ENCODE measurements at regions not wholly inside any gene's neighbourhood (a gene's known extent, or its start where the extent isn't known, plus 50 kb on each side); places are given as distances from the start of the nearest gene placed in this dataset.

DNA sequence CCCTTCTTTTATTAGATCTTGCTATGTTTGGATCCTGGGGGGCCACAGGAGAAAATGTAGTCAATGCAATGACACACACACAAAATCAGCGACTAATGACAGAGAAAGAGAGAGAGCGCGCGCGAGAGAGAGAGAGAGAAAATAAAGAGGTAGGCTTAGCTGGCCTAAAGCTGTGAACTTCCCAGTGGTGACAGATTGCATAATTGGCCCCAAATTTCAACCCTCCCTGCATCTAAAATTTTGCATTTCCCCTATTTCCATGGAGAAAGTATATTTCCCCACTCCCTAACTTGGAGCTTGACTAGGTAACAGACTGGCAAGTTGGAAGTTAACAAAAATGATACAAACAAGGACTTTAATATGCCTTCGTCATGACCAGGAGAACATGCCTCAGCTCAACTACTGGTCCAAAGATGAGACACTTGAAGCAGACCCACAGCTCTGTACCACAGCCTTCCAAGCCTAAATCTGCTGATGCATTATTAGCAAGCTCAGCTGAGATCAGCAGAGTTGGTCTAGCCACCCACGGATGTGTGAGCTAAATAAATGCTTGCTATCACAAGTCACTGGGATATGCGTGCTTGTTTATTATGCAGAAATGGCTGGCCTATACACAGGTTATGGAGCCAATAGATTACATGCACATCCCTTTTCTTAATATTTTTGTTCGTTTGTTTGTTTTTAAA is 118.1 kb upstream of the PRDM1 start:
- Histone ChIP-seq H3K9me3 (no peaks in the 10 kb centered on the region), H3K36me3 (ENCODE audit: low read depth, missing control alignments) (no peaks in the 10 kb centered on the region), H3K27me3 (no peaks in the 10 kb centered on the region), H3K27ac (no peak overlapping the region), H3K4me3 (no peak overlapping the region), H3K4me1 (no peaks in the 10 kb centered on the region)
- DNase-seq: no peak
- TF ChIP-seq, protein P1, sequence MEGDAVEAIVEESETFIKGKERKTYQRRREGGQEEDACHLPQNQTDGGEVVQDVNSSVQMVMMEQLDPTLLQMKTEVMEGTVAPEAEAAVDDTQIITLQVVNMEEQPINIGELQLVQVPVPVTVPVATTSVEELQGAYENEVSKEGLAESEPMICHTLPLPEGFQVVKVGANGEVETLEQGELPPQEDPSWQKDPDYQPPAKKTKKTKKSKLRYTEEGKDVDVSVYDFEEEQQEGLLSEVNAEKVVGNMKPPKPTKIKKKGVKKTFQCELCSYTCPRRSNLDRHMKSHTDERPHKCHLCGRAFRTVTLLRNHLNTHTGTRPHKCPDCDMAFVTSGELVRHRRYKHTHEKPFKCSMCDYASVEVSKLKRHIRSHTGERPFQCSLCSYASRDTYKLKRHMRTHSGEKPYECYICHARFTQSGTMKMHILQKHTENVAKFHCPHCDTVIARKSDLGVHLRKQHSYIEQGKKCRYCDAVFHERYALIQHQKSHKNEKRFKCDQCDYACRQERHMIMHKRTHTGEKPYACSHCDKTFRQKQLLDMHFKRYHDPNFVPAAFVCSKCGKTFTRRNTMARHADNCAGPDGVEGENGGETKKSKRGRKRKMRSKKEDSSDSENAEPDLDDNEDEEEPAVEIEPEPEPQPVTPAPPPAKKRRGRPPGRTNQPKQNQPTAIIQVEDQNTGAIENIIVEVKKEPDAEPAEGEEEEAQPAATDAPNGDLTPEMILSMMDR (IDR thresholded peaks at IDR 0.05): no peak
- no peak for TF ChIP-seq POLR2A (IDR thresholded peaks at IDR 0.05)
- intact Hi-C loops (cut with DNase I; ENCODE audit: low total_unique reads): no loop called here
- WGBS, 2 donors: 91 to 96% methylated on average over 9 of the region's 9 CpGs

DNA sequence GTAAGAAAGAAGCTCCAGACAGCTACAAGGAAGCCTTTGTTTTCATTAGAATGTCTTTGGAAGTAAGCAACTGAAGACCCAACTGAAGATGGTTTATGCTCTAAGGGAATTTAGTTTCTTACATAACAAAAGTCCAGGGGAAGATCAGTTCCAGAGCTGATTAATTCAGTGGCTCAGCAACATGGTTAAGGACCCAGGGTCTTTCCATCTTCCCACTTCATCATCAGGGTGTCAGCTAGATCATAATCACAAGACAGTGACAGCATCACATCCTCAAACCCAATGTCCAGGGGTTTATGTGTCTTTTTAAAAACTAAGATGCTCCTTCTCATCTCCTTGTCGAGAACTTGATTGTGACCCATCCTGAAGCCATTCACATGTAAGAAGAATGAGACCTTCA is 119.7 kb upstream of the PRDM1 start:
- H3K4me3 ChIP-seq: no peak overlapping the region
- no peak for DNase-seq
- H3K36me3 ChIP-seq (ENCODE audit: low read depth, missing control alignments): no peaks in the 10 kb centered on the region
- no peaks in the 10 kb centered on the region for H3K9me3 ChIP-seq
- no peaks in the 10 kb centered on the region for H3K27me3 ChIP-seq
- no peak for TF ChIP-seq POLR2A (IDR thresholded peaks at IDR 0.05)
- H3K27ac ChIP-seq: no peak overlapping the region
- WGBS, 2 donors: 88 to 100% methylated on average over 1 of the region's 1 CpG
- no peaks in the 10 kb centered on the region for H3K4me1 ChIP-seq
- intact Hi-C loops (cut with DNase I; ENCODE audit: low total_unique reads): no loop called here

DNA sequence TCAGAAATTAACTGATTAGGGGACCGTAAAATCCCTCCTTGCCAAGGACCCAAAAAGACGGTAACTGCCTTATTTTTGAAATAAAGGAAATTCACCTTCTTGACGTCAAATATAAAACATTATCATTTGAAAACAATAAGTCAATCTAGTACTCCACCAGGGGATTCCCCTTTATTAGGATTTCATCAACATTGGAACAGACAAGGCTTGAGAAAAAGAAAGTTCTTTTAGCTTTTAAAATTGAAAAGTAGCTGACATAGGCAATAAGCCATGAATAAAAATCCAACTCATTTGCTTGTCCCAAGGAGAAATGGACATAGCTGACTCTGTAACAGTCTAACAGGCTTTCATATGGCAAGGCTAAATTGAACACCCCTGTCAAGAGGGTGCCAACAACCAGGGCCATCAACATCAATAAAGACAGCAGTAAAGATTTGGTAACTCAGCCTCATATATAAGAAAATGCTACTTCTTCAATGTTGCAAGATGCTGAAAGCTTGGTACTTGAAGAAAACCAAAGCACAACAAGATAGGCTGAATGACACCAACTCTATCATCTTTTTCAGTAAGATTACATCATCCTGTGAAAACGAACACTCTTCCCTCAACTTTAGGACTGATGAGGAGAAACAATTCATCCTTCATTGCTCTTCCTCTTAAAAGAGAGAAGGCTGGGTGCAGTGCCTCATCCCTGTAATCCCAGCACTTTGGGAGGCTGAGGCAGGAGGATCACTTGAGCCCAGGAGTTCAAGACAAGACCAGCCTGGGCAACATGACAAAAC is 121.0 kb upstream of the PRDM1 start:
- Histone ChIP-seq H3K27me3 (no peaks in the 10 kb centered on the region), H3K4me3 (no peak overlapping the region), H3K36me3 (ENCODE audit: low read depth, missing control alignments) (no peaks in the 10 kb centered on the region), H3K4me1 (no peaks in the 10 kb centered on the region), H3K27ac (no peak overlapping the region), H3K9me3 (no peaks in the 10 kb centered on the region)
- DNase-seq: no peak
- intact Hi-C loops (cut with DNase I; ENCODE audit: low total_unique reads): no loop called here
- TF ChIP-seq POLR2A (IDR thresholded peaks at IDR 0.05): no peak
- TF ChIP-seq, protein P1 (IDR thresholded peaks at IDR 0.05): no peak
- 60 to 66% methylated on average over 4 of the region's 4 CpGs for WGBS, 2 donors

DNA sequence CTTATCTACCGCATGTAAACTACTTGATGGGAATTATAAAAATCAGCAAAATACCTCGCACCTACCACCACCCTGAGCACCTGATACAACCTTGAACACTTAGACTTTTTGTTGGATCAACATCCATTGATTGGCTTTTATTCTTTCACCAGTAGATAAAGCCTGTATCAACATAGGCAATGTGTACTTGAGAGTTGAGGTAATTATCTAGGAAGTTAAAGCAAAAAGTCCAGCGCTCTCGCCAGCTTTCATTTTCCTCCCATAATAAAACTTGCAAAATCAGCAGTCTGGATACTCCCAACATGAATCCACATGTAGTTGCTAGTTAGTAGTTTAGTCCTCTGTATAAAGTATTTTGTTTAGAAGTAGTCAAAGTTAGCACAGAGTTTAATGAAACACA is 132.0 kb upstream of the PRDM1 start:
- Histone ChIP-seq H3K4me3 (no peak overlapping the region), H3K4me1 (no peaks in the 10 kb centered on the region), H3K27ac (no peak overlapping the region), H3K9me3 (no peaks in the 10 kb centered on the region), H3K27me3 (no peaks in the 10 kb centered on the region), H3K36me3 (ENCODE audit: low read depth, missing control alignments) (no peaks in the 10 kb centered on the region)
- 83 to 89% methylated on average over 4 of the region's 4 CpGs for WGBS, 2 donors
- no peak for DNase-seq
- intact Hi-C loops (cut with DNase I; ENCODE audit: low total_unique reads): no loop called here
- TF ChIP-seq, protein P1 (IDR thresholded peaks at IDR 0.05): no peak
- no peak for TF ChIP-seq POLR2A (IDR thresholded peaks at IDR 0.05)

DNA sequence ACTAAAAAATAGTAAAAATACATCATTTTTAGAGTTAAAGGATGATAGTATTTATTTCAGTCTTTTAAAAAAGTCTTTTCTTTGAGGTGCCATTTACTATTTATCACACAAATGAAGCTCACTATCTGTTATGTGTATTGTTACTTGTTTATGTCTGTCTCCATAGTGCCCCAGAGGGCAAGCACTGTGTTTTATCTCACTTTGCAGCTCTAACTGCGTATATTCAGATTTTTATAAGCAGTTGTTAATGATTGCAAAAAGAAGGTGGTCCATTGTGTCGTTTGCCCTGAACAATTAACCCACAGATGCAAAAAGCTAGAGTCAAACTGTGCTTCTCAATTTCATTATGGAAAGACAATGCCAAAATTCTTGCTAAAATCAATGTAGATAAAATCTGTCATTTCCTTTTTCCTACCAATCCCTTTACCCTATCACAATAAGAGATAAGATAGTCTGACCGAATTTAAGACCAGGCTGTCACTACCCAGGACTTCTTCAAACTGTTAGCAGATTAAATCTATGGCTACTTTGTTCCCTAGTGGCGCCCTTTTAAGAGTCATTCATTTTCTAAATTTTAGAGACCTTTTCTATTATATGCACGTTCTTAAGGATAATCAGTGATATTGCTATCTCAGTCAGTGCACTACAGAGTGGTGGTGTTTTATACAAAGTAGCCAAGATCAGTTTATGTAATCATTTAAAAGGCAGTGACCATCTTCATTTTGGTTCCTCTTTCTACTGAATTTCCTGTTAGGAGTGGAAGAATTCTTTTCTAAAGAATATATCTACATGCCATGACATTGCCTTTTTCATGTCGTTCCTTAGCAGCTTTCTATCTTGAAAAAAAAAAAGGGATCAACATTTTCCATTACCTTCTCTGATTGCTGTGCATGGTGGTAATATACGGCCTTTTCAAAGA is 133.1 kb upstream of the PRDM1 start:
- no peaks in the 10 kb centered on the region for H3K36me3 ChIP-seq (ENCODE audit: low read depth, missing control alignments)
- WGBS, 2 donors: 71 to 72% methylated on average over 7 of the region's 7 CpGs
- DNase-seq: no peak
- H3K9me3 ChIP-seq: no peaks in the 10 kb centered on the region
- intact Hi-C loops (cut with DNase I; ENCODE audit: low total_unique reads): no loop called here
- no peak overlapping the region for H3K27ac ChIP-seq
- H3K4me3 ChIP-seq: no peak overlapping the region
- H3K27me3 ChIP-seq: no peaks in the 10 kb centered on the region
- no peak for TF ChIP-seq POLR2A (IDR thresholded peaks at IDR 0.05)
- TF ChIP-seq, protein P1 (IDR thresholded peaks at IDR 0.05): no peak
- no peaks in the 10 kb centered on the region for H3K4me1 ChIP-seq

Measured in testis (tissue), 2 donors.